ENCODE measurements at regions not wholly inside any gene's neighbourhood (a gene's known extent, or its start where the extent isn't known, plus 50 kb on each side); places are given as distances from the start of the nearest gene placed in this dataset.

GRCh38 chr22:48476577-48476976 is 1351.1 kb downstream of the BRD1 start:
- TF ChIP-seq CTCF (IDR thresholded peaks at IDR 0.05): no peak
- no peak for TF ChIP-seq POLR2A (IDR thresholded peaks at IDR 0.05)
- no peak for TF ChIP-seq EP300 (IDR thresholded peaks at IDR 0.05)

All from tibial nerve (tissue), 4 donors.